22Rv1 (cell line): ENCODE measurements at regions not wholly inside any gene's neighbourhood (a gene's known extent, or its start where the extent isn't known, plus 50 kb on each side); places are given as distances from the start of the nearest gene placed in this dataset.

Experiments used
- H3K27ac ChIP-seq: fragments of 450-650 bp; 2 replicates; pipeline ENCODE4 v1.5.1; 2017
- ZFX ChIP-seq: fragments of 450-650 bp; IDR thresholded peaks from 2 replicates; pipeline ENCODE4 v1.6.1; 2017; ENCODE audit warnings: antibody characterized with exemption, borderline replicate concordance
- TF ChIP-seq, protein P1 (sequence below): fragments of 450-650 bp; IDR thresholded peaks from 2 replicates; pipeline ENCODE4 v1.5.1; 2017; ENCODE audit warnings: mild to moderate bottlenecking

DNA sequence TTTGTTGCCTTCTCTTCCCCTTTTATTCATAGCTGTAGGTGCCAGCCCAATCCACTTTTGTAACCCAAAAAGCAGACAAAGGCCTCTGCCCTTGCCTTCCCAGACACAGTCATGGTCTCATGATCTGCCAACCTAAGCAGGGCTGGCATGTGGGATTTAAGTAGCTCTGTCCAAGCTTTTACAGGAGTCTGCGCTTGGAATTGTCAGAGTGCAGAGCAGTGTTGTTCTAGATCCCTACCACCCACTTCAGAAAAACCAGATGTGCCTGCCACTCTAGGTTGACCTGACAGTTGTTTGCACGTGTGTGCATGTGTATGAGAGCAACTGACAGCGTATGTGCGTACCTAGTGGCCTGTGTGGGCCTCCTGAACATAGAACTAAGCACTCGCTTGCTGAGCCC is 87.8 kb upstream of the SPRY4 start:
- H3K27ac ChIP-seq: no peak overlapping the region
- TF ChIP-seq, protein P1, sequence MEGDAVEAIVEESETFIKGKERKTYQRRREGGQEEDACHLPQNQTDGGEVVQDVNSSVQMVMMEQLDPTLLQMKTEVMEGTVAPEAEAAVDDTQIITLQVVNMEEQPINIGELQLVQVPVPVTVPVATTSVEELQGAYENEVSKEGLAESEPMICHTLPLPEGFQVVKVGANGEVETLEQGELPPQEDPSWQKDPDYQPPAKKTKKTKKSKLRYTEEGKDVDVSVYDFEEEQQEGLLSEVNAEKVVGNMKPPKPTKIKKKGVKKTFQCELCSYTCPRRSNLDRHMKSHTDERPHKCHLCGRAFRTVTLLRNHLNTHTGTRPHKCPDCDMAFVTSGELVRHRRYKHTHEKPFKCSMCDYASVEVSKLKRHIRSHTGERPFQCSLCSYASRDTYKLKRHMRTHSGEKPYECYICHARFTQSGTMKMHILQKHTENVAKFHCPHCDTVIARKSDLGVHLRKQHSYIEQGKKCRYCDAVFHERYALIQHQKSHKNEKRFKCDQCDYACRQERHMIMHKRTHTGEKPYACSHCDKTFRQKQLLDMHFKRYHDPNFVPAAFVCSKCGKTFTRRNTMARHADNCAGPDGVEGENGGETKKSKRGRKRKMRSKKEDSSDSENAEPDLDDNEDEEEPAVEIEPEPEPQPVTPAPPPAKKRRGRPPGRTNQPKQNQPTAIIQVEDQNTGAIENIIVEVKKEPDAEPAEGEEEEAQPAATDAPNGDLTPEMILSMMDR: no peak
- no peak for TF ChIP-seq ZFX

DNA sequence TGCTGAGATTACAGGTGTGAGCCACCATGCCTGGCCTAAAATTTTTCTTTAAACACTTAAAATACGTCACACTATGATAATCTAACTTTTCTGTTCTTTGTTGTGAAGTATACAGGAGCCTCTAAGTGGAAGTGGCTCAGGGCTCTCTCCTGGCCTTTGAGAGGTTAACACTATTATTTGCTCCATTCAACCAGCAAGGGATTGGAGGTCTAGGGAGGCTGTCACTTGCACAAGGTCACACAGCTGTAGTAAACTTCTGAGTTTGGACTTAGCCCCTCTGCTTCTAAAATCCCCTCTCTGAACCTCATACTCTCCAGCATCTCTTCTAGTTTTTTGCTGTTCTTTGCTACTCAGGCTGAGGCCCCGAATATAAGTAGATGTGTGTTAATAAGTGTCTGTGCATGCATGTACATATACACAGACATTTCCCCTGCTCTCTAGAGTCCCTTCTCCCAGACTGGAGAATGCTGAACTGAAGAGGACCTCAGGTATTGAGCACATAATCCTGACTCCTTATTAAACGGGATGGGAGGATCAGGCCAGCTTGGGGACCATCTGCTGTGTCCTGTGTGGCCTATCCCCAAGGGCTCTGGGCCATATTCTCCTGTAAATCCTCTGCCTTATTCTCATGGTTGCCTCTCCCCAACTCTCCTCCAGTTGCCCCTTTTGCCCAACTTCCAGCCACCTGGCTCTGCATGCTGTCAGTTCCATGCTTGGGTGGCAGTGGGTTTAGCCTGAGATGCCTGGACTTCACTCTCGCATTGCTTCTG is 87.0 kb upstream of the SPRY4 start:
- no peak for TF ChIP-seq ZFX
- TF ChIP-seq, protein P1: no peak
- H3K27ac ChIP-seq: no peak overlapping the region

DNA sequence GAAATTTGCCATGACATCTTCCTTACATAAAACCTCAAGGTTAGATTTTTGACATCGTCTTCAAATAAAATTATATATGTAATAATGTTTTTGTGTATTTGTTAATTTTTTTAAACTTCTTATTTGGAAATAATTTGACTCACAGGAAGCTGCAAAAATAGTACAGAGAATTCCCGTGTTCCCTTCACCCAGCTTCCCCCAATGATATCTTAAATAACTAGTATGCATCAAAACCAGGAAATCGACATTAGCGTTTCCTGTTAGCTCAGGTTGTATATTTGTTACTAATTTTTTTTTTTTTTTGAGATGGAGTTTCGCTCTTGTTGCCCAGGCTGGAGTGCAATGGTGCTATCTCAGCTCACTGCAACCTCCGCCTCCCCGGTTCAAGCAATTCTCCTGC is 86.3 kb upstream of the SPRY4 start:
- H3K27ac ChIP-seq: no peak overlapping the region

DNA sequence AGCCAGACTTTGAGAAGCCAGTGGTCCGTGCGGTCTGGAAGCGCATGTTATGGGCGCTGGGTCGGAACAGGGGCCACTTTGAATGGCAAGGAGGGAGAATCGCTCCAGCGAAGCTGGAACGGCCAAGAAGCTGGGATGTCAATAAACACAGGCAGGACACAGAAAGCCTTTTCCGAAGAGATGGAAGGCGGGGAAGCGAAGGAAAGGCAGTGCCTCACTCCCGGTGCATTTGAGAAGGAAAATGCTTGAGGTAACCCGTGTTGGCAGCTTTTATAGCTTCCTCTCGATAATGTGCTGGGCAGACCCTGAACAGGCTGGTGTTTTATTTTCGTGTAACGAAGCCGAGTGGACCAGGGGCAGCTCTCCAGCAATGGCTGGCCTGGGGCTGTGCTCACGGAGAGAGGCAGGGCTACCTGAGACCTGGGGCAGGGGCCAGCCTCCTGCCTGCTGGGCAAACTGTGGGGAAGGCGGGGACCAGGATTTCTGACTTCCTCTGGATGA is 84.2 kb upstream of the SPRY4 start:
- no peak overlapping the region for H3K27ac ChIP-seq
- TF ChIP-seq, protein P1: no peak
- no peak for TF ChIP-seq ZFX

More for the DNA sequence above, 86.3 kb upstream of the SPRY4 start:
- no peak for TF ChIP-seq ZFX
- TF ChIP-seq, protein P1: no peak

DNA sequence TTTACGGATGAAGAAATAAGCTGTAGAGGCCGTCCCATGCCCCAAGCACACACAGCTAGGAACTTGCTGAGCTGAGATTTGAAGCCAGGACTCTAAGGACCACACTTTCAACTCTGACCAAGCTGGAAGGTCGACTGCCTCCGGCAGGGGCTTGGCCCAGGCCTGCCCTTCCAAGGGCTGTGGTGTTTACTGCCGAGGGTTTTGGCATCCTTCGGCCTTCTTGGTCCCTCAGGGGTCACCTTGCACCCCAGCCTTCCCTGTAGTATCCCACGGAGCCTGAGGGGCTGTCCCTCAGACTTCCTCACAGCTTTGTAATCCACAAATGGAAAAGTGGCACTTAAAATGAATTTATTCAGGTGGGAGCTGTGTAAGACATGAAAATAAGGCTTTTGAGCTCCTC is 83.7 kb upstream of the SPRY4 start:
- H3K27ac ChIP-seq: no peak overlapping the region
- TF ChIP-seq, protein P1: no peak
- no peak for TF ChIP-seq ZFX

DNA sequence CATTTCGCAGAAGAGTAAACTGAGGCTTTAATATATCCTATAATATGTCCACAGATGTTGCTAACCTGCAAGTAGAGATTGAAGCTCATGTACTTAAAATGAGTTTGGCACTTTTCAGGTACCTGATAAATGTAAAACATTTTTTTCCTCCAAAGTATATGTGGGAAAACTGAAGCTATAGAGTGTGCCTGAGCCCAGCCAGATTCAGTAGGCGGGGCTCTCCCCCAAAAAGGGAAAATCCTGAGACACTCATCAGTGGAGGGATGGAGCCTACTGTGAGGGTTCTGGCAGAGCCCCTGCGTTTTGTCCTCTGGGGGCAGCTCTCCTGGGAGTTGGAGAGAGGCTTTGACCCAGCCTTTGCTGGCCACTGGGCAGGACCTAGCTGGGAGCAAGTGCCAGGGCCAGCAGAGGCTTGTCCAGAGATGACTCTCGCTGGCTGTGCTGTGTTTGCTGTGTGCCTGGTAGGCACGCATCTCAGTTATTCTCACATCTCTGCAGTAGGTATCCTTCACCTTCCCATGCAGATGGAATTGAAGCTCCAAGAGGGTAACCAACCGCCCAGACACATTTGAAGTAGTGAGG is 81.1 kb upstream of the SPRY4 start:
- no peak for TF ChIP-seq ZFX
- TF ChIP-seq, protein P1: no peak

DNA sequence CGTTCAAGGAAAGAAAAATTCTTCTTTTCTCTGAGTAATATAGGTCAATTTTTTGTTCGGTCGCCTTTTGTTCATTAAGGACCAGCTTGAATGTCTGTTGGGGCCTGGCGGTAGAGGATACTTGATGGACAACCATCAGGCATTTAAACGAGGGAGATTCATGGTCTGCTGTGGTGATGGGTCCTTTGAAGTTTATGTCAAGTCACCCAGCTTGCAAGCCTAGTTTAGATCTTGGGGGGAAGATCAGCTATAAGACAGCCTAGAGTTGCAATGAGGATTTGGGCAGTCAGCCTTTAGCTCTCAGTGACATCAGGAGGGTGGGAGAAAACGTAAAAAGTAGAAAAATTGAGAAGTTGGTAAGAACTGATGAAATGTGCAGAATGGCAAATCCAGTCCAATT is 80.2 kb upstream of the SPRY4 start:
- no peak overlapping the region for H3K27ac ChIP-seq
- TF ChIP-seq, protein P1: no peak
- TF ChIP-seq ZFX: no peak

More for the DNA sequence above, 81.1 kb upstream of the SPRY4 start:
- no peak overlapping the region for H3K27ac ChIP-seq
